Endothelial cell of umbilical vein (primary cell): ENCODE measurements at regions not wholly inside any gene's neighbourhood (a gene's known extent, or its start where the extent isn't known, plus 50 kb on each side); places are given as distances from the start of the nearest gene placed in this dataset.

Experiments used
- BruUV-seq: library from RNA; stranded (reverse); fragments of 400-500 nt; replicated peaks from 2 replicates; lab custom pipeline; 2021; lab: Mats Ljungman, UMichigan
- CTCF ChIA-PET: fragments of 300-600, 350-600 bp; sonication (Branson Sonifier 250); formaldehyde crosslinking; loops from one replicate; lab custom pipeline; 2021; ENCODE audit warnings: antibody characterized with exemption, inconsistent platforms; lab: Charles Lee
- POLR2A ChIA-PET: fragments of 300-600, 350-600 bp; sonication (Branson Sonifier 250); formaldehyde crosslinking; loops from one replicate; lab custom pipeline; 2021; ENCODE audit warnings: antibody characterized with exemption, inconsistent platforms; lab: Charles Lee
- DNase-seq: peaks from one replicate; pipeline ENCODE4 v3.0.0-alpha.2; 2011; ENCODE audit warnings: low read depth, low spot score
- FAIRE-seq: peaks from 2 replicates; lab custom pipeline; 2011; peaks lifted over from hg19 to GRCh38; lab: Jason Lieb, UNC
- H2AFZ ChIP-seq: 2 replicates; pipeline ENCODE4 v1.6.0; 2012; ENCODE audit warnings: low read depth, low read length, control low read depth, inconsistent platforms
- H3K27ac ChIP-seq: 2 replicates; pipeline ENCODE4 v1.5.1; 2011; ENCODE audit warnings: low read depth, mild to moderate bottlenecking, control low read depth, low read length, moderate library complexity; ENCODE audit not compliant: insufficient read depth
- H3K27me3 ChIP-seq, 2 experiments: 2 replicates each; pipeline versions ENCODE4 v1.6.0 to v1.6.1; 2011; ENCODE audit warnings: low read length in 2 of 2, mixed read lengths in 1 of 2; ENCODE audit not compliant: control insufficient read depth in 2 of 2, insufficient read depth in 2 of 2
- H3K36me3 ChIP-seq, 2 experiments: 2 replicates in 1 of 2; 3 replicates in 1 of 2; pipeline ENCODE4 v1.5.1; 2011; ENCODE audit warnings: low read length in 2 of 2, mild to moderate bottlenecking in 1 of 2, moderate library complexity in 1 of 2; ENCODE audit not compliant: control insufficient read depth in 2 of 2, insufficient read depth in 2 of 2; ENCODE audit errors: extremely low read depth in 1 of 2
- H3K4me1 ChIP-seq: 3 replicates; pipeline ENCODE4 v1.5.1; 2011; ENCODE audit warnings: mild to moderate bottlenecking, low read length; ENCODE audit not compliant: control insufficient read depth, insufficient read depth; ENCODE audit errors: extremely low read depth
- H3K4me2 ChIP-seq: 2 replicates; pipeline ENCODE4 v1.6.1; 2011; ENCODE audit warnings: low read length, control low read depth, mixed read lengths; ENCODE audit not compliant: insufficient read depth
- H3K4me3 ChIP-seq, 3 experiments: fragments of 200-600 bp in 1 of 3; sonication (generic), shearing (Covaris generic) in 1 of 3; replicated peaks in 1 of 3; 2 replicates each; pipeline ENCODE4 v1.5.1; 2011 to 2016; ENCODE audit warnings: control low read depth in 3 of 3, low read length in 3 of 3, mild to moderate bottlenecking in 2 of 3, inconsistent platforms in 1 of 3, low read depth in 1 of 3, moderate library complexity in 1 of 3; ENCODE audit not compliant: insufficient read depth in 1 of 3
- H3K79me2 ChIP-seq: 2 replicates; pipeline ENCODE4 v1.6.0; 2012; ENCODE audit warnings: low read length, inconsistent platforms; ENCODE audit not compliant: control insufficient read depth, insufficient read depth
- H3K9ac ChIP-seq: replicated peaks from 2 replicates; pipeline ENCODE3; 2011; ENCODE audit warnings: low read length, control low read depth; ENCODE audit not compliant: insufficient read depth; ENCODE audit errors: extremely low read depth
- H3K9me1 ChIP-seq: replicated peaks from 3 replicates; pipeline ENCODE4 v1.6.0; 2011; ENCODE audit warnings: mild to moderate bottlenecking, low read length; ENCODE audit not compliant: control insufficient read depth, insufficient read depth; ENCODE audit errors: extremely low read depth
- H3K9me3 ChIP-seq: replicated peaks from 2 replicates; pipeline ENCODE4 v1.5.1; 2012; ENCODE audit warnings: low read length, inconsistent platforms; ENCODE audit not compliant: control insufficient read depth, insufficient read depth
- H4K20me1 ChIP-seq: replicated peaks from 2 replicates; pipeline ENCODE3; 2011; ENCODE audit warnings: mild to moderate bottlenecking, low read length; ENCODE audit not compliant: control insufficient read depth, insufficient read depth; ENCODE audit errors: extremely low read depth
- EZH2 ChIP-seq: IDR thresholded peaks from 2 replicates; pipeline ENCODE4 v1.6.1; 2012; ENCODE audit warnings: borderline replicate concordance, low read depth, mild to moderate bottlenecking, moderate library complexity, low read length, inconsistent platforms; ENCODE audit not compliant: severe bottlenecking
- FOS ChIP-seq: IDR thresholded peaks from 2 replicates; pipeline ENCODE4 v1.6.1; 2011; ENCODE audit warnings: mild to moderate bottlenecking, low read length, moderate library complexity, borderline replicate concordance; ENCODE audit not compliant: insufficient read depth
- GATA2 ChIP-seq: IDR thresholded peaks from 2 replicates; pipeline ENCODE4 v1.7.0; 2011; ENCODE audit warnings: low read depth, mild to moderate bottlenecking, moderate library complexity, mixed read lengths, low read length; ENCODE audit not compliant: insufficient read length, insufficient read depth
- JUN ChIP-seq: IDR thresholded peaks from 2 replicates; pipeline ENCODE4 v1.6.1; 2011; ENCODE audit warnings: borderline replicate concordance, low read depth; ENCODE audit not compliant: insufficient read length, insufficient read depth
- MYC ChIP-seq: IDR thresholded peaks from one replicate; pipeline ENCODE4 v1.6.1; 2011; ENCODE audit warnings: mild to moderate bottlenecking, low read depth, low read length
- POLR2A ChIP-seq: IDR thresholded peaks from 2 replicates; pipeline ENCODE4 v1.6.1; 2012; ENCODE audit warnings: low read depth, mild to moderate bottlenecking, control low read depth, low read length
- POLR2AphosphoS5 ChIP-seq: IDR thresholded peaks from 2 replicates; pipeline ENCODE4 v1.6.1; 2012; ENCODE audit warnings: low read depth, mild to moderate bottlenecking, control low read depth, low read length, moderate library complexity; ENCODE audit not compliant: insufficient read depth
- dilution Hi-C: fragments of 300-500 bp; cut with MboI; formaldehyde crosslinking; loops from one replicate; pipeline ENCODE4 v1.15.0; 2019; ENCODE audit warnings: low sequenced_read_pairs; ENCODE audit not compliant: extremely low pct_ligation_motif_present
- intact Hi-C: fragments of 100-400 bp; cut with micrococcal nuclease; formaldehyde crosslinking; loops from one replicate; pipeline ENCODE4 v1.10.0; 2022
- TF ChIP-seq, protein P1 (sequence below): IDR thresholded peaks from 2 replicates; pipeline ENCODE4 v1.6.1; 2011; ENCODE audit not compliant: insufficient read depth, insufficient read length
- TF ChIP-seq, protein P2 (sequence below), 2 donors: IDR thresholded peaks; 1 replicate in 1 of 2; 2 replicates in 1 of 2; pipeline ENCODE4 v1.5.1; 2011; ENCODE audit warnings: low read length in 2 of 2, mild to moderate bottlenecking in 2 of 2, moderate library complexity in 2 of 2, control low read depth in 1 of 2, inconsistent platforms in 1 of 2, low read depth in 1 of 2; ENCODE audit not compliant: insufficient read depth in 1 of 2; ENCODE audit errors: extremely low read depth in 1 of 2

DNA sequence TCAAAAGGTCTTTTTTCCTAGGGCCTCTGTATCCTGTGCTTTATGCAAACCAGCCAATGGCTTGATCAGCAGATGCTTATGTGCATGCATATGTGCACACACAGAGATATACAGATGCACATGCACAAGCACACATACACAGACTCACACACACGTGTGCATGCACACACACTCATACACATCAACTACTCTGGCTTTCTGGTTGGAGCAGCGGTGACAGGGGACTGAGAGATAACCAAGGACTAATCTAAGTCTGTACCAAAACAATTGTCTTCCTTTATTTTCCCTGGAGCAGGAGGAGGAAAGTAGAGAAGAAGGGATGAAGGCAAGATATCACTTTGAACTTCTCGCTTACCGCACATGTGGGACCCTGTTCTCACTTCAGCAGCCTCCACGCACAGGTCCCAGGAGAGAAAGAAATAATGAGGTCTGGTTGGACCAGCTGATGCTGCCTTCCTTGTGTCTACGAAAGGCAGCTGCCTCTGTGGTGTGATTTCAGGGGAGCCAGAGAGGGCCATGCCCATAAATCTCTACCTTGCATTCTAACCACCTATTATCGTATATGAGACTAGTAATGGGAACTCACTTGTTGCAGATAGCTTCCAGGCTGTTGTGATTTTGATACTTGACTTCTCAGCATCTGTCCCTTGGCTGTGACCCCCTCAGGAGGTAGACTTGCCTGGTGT lies 338.0 kb downstream of the EN1 start:
- TF ChIP-seq, protein P1, sequence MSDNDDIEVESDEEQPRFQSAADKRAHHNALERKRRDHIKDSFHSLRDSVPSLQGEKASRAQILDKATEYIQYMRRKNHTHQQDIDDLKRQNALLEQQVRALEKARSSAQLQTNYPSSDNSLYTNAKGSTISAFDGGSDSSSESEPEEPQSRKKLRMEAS, result no peak
- TF ChIP-seq, protein P2, sequence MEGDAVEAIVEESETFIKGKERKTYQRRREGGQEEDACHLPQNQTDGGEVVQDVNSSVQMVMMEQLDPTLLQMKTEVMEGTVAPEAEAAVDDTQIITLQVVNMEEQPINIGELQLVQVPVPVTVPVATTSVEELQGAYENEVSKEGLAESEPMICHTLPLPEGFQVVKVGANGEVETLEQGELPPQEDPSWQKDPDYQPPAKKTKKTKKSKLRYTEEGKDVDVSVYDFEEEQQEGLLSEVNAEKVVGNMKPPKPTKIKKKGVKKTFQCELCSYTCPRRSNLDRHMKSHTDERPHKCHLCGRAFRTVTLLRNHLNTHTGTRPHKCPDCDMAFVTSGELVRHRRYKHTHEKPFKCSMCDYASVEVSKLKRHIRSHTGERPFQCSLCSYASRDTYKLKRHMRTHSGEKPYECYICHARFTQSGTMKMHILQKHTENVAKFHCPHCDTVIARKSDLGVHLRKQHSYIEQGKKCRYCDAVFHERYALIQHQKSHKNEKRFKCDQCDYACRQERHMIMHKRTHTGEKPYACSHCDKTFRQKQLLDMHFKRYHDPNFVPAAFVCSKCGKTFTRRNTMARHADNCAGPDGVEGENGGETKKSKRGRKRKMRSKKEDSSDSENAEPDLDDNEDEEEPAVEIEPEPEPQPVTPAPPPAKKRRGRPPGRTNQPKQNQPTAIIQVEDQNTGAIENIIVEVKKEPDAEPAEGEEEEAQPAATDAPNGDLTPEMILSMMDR (IDR thresholded peaks at IDR 0.05; ENCODE audit: extremely low read depth in 1 of 2, insufficient read depth in 1 of 2, low read depth in 1 of 2, low read length in 2 of 2), result no peak
- TF ChIP-seq EZH2 (no peak), POLR2A (no peak), MYC (no peak), JUN (no peak), GATA2 (no peak), POLR2AphosphoS5 (no peak), FOS (no peak)
- DNase-seq, result no peak
- dilution Hi-C loops, result no loop called here
- Histone ChIP-seq H3K9me3 (no peaks in the 10 kb centered on the region), H2AFZ (no peak overlapping the region), H3K9me1 (no peaks in the 10 kb centered on the region), H4K20me1 (no peaks in the 10 kb centered on the region), H3K27me3 (no peaks in the 10 kb centered on the region), H3K4me2 (no peak overlapping the region), H3K9ac (no peak overlapping the region), H3K27ac (no peak overlapping the region), H3K4me1 (no peaks in the 10 kb centered on the region), H3K79me2 (no peaks in the 10 kb centered on the region), H3K36me3 (no peaks in the 10 kb centered on the region), H3K4me3 (no peak overlapping the region)
- BruUV-seq, result no TSS peak
- ChIA-PET POLR2A (no interaction called here), CTCF (no interaction called here)
- intact Hi-C loops, result no loop called here
- FAIRE-seq, result no peak
